GM12878 (cell line): ENCODE measurements at regions not wholly inside any gene's neighbourhood (a gene's known extent, or its start where the extent isn't known, plus 50 kb on each side); places are given as distances from the start of the nearest gene placed in this dataset.

Source experiments
- BCLAF1 ChIP-seq: fragments of 450-650 bp; IDR thresholded peaks from 2 replicates; pipeline ENCODE4 v1.6.1; 2017; ENCODE audit warnings: antibody characterized with exemption, mild to moderate bottlenecking, moderate library complexity
- BHLHE40 ChIP-seq, 2 experiments: fragments of 450-650 bp in 1 of 2; IDR thresholded peaks; 2 replicates each; pipeline ENCODE4 v1.6.1; 2011 to 2017; ENCODE audit warnings: low read depth in 2 of 2, borderline replicate concordance in 1 of 2, improper control_type of control experiment in 1 of 2, low read length in 1 of 2, mild to moderate bottlenecking in 1 of 2
- CTCF ChIP-seq, 3 experiments: IDR thresholded peaks in 2 of 3; conservative IDR thresholded peaks in 1 of 3; 2 replicates each; pipeline ENCODE4 v1.5.1; 2011; ENCODE audit warnings: low read depth in 3 of 3, low read length in 3 of 3, mild to moderate bottlenecking in 3 of 3, control low read depth in 2 of 3, moderate library complexity in 2 of 3, inconsistent platforms in 1 of 3, mixed read lengths in 1 of 3; ENCODE audit not compliant: control insufficient read depth in 2 of 3, insufficient read depth in 1 of 3; ENCODE audit errors: extremely low read depth in 1 of 3
- EP300 ChIP-seq, 2 experiments: fragments of 150-350 bp in 1 of 2; IDR thresholded peaks; 2 replicates each; pipeline ENCODE4 v1.6.1; 2011 to 2012; ENCODE audit warnings: low read depth in 2 of 2, low read length in 2 of 2, borderline replicate concordance in 1 of 2, improper control_type of control experiment in 1 of 2, inconsistent platforms in 1 of 2; ENCODE audit not compliant: control insufficient read depth in 1 of 2
- MAX ChIP-seq: IDR thresholded peaks from 2 replicates; pipeline ENCODE4 v1.6.1; 2012; ENCODE audit warnings: low read depth, low read length, improper control_type of control experiment
- MEF2B ChIP-seq: fragments of 450-650 bp; IDR thresholded peaks from 2 replicates; pipeline ENCODE4 v1.6.1; 2018; ENCODE audit warnings: mild to moderate bottlenecking, moderate library complexity; ENCODE audit not compliant: partially characterized antibody, poor library complexity, severe bottlenecking

GRCh38 chr6:93677264-93677965, 258.1 kb upstream of the EPHA7 start:
- no peak for TF ChIP-seq MAX
- no peak for TF ChIP-seq CTCF (IDR thresholded peaks at IDR 0.05 in 2 of 3, conservative IDR thresholded peaks at IDR 0.05 in 1 of 3; ENCODE audit: control insufficient read depth in 2 of 3, extremely low read depth in 1 of 3, insufficient read depth in 1 of 3, low read depth in 3 of 3, low read length in 3 of 3)
- TF ChIP-seq BCLAF1 = no peak
- no peak for TF ChIP-seq BHLHE40 (IDR thresholded peaks at IDR 0.05; ENCODE audit: borderline replicate concordance in 1 of 2, low read depth in 2 of 2, low read length in 1 of 2)
- TF ChIP-seq MEF2B = no peak
- no peak for TF ChIP-seq EP300 (IDR thresholded peaks at IDR 0.05; ENCODE audit: borderline replicate concordance in 1 of 2, control insufficient read depth in 1 of 2, low read depth in 2 of 2, low read length in 2 of 2)
